ENCODE measurements at regions not wholly inside any gene's neighbourhood (a gene's known extent, or its start where the extent isn't known, plus 50 kb on each side); places are given as distances from the start of the nearest gene placed in this dataset.

GRCh38 chr2:221034026-221034701 lies 537.9 kb downstream of the EPHA4 start:
- intact Hi-C loops (cut with DNase I): no loop called here
- FAIRE-seq: no peak
- no peaks in the 10 kb centered on the region for H3K36me3 ChIP-seq
- H3K27ac ChIP-seq: no peak overlapping the region
- TF ChIP-seq, protein P1, sequence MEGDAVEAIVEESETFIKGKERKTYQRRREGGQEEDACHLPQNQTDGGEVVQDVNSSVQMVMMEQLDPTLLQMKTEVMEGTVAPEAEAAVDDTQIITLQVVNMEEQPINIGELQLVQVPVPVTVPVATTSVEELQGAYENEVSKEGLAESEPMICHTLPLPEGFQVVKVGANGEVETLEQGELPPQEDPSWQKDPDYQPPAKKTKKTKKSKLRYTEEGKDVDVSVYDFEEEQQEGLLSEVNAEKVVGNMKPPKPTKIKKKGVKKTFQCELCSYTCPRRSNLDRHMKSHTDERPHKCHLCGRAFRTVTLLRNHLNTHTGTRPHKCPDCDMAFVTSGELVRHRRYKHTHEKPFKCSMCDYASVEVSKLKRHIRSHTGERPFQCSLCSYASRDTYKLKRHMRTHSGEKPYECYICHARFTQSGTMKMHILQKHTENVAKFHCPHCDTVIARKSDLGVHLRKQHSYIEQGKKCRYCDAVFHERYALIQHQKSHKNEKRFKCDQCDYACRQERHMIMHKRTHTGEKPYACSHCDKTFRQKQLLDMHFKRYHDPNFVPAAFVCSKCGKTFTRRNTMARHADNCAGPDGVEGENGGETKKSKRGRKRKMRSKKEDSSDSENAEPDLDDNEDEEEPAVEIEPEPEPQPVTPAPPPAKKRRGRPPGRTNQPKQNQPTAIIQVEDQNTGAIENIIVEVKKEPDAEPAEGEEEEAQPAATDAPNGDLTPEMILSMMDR (IDR thresholded peaks at IDR 0.05): no peak
- ATAC-seq: no peak
- 57 to 64% methylated on average over 2 of the region's 2 CpGs for WGBS, 2 donors
- H3K9me3 ChIP-seq: no peaks in the 10 kb centered on the region
- no peak for DNase-seq
- no peak overlapping the region for H3K4me3 ChIP-seq
- H3K27me3 ChIP-seq: no peaks in the 10 kb centered on the region
- no peaks in the 10 kb centered on the region for H3K4me1 ChIP-seq

DNA sequence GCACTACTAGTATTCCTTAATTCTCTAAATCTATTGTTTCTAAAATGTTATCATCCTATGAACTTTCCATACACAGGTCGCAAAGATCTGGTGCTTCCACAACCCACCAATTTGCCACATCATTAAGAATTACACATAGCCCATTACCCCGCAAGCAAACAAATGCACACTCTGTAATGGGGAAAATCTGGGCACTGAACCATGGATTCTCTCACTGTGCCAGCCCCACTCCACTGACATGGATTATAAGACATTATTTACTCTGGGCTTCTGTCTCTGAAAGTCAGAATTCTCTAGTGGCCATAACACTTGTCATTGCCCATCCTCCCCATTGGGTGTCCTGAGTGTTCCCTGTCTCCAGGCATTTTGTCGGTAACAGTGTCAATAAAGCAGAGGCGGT lies 537.1 kb downstream of the EPHA4 start:
- no peak for DNase-seq
- peak in 2 of 4 donors; percentile 51 to 69 for ATAC-seq
- no peak overlapping the region for H3K27ac ChIP-seq
- H3K36me3 ChIP-seq: no peaks in the 10 kb centered on the region
- no peaks in the 10 kb centered on the region for H3K27me3 ChIP-seq
- TF ChIP-seq, protein P1 (IDR thresholded peaks at IDR 0.05): no peak
- H3K4me3 ChIP-seq: no peak overlapping the region
- intact Hi-C loops (cut with DNase I): no loop called here
- H3K9me3 ChIP-seq: no peaks in the 10 kb centered on the region
- no peak for FAIRE-seq
- no peaks in the 10 kb centered on the region for H3K4me1 ChIP-seq
- 83 to 84% methylated on average over 4 of the region's 4 CpGs for WGBS, 2 donors

- FAIRE-seq (no peak), DNase-seq (no peak)
These were observed 529.2 kb downstream of the EPHA4 start for GRCh38 chr2:221042926-221043325.

GRCh38 chr2:221044781-221045180 lies 527.3 kb downstream of the EPHA4 start:
- H3K4me3 ChIP-seq: no peak overlapping the region

More at GRCh38 chr2:221042926-221043325, 529.2 kb downstream of the EPHA4 start:
- Histone ChIP-seq H3K27me3 (no peaks in the 10 kb centered on the region), H3K9me3 (no peaks in the 10 kb centered on the region), H3K4me1 (no peaks in the 10 kb centered on the region), H3K36me3 (no peaks in the 10 kb centered on the region), H3K4me3 (no peak overlapping the region), H3K27ac (no peak overlapping the region)
- intact Hi-C loops (cut with DNase I): no loop called here
- TF ChIP-seq, protein P1 (IDR thresholded peaks at IDR 0.05): no peak
- WGBS, 2 donors: 64 to 67% methylated on average over 6 of the region's 6 CpGs
- ATAC-seq: no peak

More at GRCh38 chr2:221044781-221045180, 527.3 kb downstream of the EPHA4 start:
- DNase-seq: no peak
- Histone ChIP-seq H3K27me3 (no peaks in the 10 kb centered on the region), H3K4me1 (no peaks in the 10 kb centered on the region), H3K36me3 (no peaks in the 10 kb centered on the region), H3K9me3 (no peaks in the 10 kb centered on the region), H3K27ac (no peak overlapping the region)
- 75 to 83% methylated on average over 5 of the region's 5 CpGs for WGBS, 2 donors
- no peak for FAIRE-seq
- TF ChIP-seq, protein P1 (IDR thresholded peaks at IDR 0.05): no peak
- intact Hi-C loops (cut with DNase I): no loop called here
- no peak for ATAC-seq

Data from pancreas (tissue), 10 donors.